Stimulated activated CD8-positive, alpha-beta memory T cell treated with anti-CD3 and anti-CD28 coated beads, Interleukin-15, amount 100 ng/mL, for 48 hours (primary cell): ENCODE measurements at regions not wholly inside any gene's neighbourhood (a gene's known extent, or its start where the extent isn't known, plus 50 kb on each side); places are given as distances from the start of the nearest gene placed in this dataset.
"Not testable (repeated sequence)": the region's sequence is repeated elsewhere in the genome, so short reads cannot be mapped to it uniquely, and the experiment has no call there.

ENCODE experiments used
- DNase-seq, 2 donors: peaks; one replicate each; pipeline ENCODE4 v3.0.0-alpha.2; 2020; ENCODE audit warnings: low read depth in 2 of 2

DNA sequence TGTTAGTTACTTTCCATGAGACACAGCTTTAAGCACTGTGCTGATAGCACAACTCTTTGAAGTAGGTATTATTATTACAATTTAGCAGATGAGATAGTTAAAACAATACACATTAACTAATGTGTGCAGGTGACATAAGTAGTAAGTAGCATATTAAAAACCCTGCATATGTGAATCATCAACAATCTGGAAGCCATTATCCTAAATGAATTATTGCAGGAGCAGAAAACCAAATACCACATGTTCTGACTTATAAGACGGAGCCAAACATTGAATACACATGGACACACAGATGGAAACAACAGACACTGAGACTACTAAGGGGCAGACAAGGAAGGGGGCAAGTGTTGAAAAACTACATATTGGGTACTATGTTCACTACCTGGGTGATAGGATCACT lies 300.3 kb upstream of the GULP1 start:
- no peak for DNase-seq

DNA sequence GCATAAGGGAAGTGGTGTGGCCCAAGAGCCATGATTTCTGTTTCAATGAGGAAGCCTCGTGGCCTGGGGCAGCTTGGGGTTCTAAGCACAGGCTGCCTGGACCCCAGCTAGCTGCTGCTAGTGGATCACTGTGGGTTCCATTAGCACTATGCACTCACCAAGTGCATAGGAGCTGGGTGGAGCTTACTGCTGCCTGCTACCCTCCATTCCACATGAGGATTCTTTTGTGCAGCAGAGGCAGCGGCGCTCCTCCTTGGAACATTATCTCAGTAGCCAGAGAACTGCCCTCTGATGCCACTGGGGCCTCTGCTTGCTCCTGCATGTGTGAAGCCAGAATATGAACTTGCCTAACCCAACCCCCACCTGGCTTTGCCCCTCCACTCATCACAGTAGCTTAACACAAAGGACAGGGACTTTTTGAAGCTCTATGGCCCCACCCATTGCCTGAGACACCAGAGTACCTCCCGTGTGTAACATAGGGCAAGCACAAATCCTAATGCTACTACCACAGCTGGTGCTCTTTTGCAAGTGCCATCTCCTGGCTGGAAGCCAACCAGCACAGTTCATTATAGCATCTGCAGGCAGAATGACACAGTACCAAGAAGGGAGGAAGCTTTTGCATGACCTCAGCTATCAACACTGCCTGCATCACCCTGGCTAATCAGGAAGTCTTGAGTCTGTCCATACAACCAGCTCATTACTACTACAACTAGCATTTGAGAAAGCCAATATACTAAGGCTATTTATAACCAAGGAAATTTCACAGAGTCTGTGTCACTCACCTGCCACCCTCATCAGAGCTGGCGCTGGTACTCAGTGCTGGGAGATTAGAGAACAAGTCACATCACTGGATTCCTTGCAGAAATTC lies 297.0 kb upstream of the GULP1 start:
- no peak for DNase-seq

DNA sequence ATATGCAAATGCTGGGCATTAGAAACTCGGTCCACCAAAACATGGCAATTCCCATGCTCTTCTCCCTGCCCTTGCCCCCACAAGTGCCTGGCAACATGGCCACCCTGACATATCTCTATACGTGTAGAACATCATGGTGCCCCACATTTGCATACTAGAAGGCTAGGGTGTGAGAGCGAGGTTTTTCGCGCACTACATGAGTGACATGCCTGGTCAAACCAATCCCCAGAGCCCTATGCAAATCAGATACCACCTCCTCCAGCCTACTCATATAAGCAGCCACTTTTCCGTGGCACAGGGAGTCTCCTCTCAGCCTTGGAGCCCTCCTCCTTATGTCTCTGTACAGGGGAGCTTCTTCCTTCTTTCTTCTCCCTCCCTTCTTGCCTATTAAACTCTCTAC lies 296.1 kb upstream of the GULP1 start:
- no peak for DNase-seq

DNA sequence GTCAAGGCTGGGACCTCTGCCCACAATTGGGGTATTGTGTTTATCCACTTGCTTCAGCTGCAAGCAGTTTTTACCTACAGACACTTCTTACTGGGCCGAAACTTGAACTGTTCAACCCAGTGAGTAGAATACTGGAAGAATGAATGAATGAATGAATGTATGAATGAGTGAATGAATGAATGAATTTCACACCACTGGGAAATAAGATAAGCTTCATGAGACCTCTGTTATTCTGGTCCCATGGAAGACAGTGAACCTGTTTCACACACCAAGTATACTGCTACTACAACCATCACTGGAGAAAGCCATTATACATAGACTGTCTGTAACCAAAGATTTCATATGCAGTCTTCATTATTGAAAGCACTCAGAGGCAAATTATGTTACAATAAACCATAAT lies 295.0 kb upstream of the GULP1 start:
- DNase-seq: no peak

DNA sequence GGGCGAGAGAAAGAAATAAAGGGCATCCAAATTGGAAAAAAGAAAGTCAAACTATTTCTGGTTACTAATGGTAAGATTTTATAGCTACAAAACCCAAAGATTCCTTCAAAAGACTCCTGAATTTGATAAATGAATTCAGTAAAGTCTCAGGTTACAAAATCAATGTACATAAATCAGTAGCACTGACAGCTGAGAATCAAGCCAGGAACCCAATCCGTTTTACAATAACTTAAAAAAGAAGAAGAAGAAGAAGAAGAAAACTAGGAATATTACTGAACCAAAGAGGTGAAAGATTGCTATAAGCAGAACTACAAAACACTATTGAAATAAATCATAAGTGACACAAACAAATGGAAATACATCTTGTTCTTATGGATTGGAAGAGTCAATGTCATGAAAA lies 291.5 kb upstream of the GULP1 start:
- no peak for DNase-seq

DNA sequence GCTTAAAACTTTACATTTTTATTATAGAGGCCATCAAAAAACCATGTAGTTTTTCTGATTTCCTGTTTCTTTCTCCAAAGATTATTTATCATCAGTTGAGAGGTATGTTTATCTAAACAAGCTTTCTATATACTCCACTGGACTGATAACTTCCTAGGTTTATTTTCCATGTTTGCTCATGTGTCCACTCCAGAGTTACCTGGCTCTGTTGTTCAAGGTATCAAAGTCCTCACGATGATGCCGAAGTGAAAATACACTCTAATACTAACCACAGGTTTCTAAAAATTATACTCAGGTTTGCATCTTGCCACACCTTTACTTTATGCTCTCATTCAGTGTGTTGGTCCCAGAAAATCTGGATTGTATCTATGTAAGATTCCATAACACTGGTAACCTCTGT lies 287.9 kb upstream of the GULP1 start:
- DNase-seq: no peak

DNA sequence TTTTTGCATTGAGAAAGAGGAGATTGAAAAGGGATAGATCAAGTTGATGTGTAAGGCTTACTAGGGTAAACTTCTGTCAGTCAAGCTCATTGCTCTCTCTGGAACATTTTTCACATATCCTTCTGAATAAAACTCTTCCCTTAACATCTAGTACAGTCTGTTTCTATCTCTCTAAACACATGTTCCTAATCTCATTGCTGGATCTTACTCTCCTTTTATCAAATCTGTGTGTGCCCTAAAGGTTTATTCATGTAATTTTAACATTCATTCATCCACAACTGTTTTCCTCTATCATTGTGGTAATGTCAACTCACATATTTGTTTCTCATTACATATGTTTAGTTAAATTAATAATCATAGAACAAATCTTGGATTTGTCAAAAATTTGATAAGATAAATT lies 277.9 kb upstream of the GULP1 start:
- no peak for DNase-seq

DNA sequence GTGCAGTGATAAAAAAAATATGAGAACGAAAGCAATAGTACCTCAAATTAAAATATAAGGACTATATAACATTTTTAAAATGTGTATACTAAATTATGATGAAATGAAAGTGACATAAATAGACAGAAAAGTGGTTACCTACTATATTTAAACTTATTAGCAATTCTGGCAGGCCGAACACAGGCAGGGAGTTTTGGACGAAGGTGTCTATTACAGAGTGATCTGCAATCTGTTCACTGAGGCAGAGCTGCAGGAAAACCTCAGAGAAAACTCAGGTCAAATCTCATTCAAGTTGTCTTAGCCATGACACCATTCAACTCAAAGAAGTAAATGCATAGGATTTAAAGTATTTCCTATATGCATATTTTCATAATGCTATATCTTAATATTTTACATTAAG lies 274.8 kb upstream of the GULP1 start:
- no peak for DNase-seq

DNA sequence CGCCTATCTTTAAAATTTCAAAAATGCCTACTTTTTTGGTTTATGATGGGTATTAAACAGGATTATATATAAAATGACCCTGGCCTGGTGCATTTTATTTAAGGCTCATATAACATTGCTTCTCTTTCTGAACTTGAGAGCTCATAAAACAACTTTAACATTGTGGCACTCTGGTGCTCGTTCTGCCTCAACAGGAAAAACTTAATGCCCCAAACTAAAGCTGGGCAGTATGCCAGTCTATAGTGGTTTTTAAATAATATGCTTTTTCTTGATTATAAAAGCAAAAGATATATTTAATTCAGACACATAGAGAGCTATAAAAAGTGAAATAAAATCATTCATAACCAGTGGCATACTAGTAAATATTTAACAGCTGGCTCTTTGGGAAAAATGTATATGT lies 269.3 kb upstream of the GULP1 start:
- DNase-seq: no peak

DNA sequence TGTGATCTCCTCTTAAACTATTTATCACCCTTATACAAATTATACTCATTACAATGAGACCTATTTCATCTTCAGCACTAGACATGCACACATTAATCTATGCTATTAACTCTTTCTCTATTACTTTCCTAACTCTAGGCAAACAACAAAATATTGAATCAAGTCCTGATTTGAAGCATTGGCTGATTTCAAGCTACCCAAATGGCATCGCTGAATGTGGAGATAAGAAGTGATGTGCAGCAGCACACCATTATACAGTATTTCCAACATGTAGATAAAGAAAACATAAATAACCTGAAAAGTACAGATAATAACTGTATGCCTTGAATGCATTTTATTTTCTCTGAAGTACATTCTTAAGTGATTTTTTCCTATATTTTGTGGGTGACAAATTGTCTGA lies 268.6 kb upstream of the GULP1 start:
- no peak for DNase-seq

DNA sequence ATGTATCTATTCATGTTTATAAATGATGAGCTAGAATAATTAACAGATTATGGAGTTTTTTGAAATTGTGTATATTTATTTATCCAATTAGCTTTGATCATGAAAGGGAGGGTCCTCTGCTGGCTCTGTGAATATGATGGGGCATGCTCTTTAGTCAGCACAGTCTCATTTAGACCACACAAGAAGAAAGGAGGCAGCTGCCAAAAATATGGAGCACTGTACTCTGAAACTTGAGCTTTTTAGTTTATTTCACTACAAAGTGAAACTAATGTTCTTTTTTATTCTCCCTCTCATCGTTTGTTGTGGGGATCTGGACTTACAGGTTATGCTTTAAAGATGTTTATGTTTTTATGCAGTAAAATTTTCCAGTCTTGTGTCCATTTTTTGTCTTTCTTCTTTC lies 266.9 kb upstream of the GULP1 start:
- DNase-seq: no peak

DNA sequence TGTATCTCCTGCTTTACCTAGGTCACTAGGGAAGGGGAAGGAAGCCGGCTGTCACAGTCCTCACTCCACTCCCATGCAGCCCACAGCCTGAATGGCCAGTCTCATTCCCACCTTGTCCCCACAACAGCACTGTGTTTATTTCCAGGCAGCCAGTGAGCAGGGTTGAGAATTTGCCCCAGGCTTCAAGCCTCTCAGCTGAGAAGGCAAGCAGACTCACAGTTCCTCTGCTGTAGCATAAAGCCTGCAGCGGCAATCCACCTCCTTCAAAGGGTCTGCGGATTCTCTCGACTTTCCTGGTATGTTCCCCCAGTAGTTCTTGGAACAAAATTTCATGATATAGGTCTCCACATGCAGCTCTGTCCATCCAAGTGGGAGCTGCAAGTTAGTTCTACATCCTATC lies 262.9 kb upstream of the GULP1 start:
- no peak for DNase-seq

DNA sequence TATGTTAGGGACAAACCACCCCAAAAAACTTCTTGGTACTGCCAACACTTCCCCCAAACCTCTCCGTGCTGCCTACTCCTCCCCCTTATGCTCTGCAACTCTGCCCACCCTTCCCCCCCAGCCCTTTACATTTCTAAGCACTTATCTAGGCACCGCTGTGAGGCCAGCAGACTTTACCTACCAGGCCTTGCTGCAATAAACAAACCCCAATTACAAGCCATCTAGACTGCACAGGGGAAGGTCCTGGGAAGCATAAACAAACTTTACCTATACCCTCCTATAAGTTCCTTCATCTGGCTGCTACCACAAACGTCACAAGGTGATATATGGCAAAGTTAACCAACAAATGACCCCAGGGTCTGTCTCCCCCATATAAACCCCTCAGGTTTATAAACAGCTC lies 259.4 kb upstream of the GULP1 start:
- DNase-seq: no peak

DNA sequence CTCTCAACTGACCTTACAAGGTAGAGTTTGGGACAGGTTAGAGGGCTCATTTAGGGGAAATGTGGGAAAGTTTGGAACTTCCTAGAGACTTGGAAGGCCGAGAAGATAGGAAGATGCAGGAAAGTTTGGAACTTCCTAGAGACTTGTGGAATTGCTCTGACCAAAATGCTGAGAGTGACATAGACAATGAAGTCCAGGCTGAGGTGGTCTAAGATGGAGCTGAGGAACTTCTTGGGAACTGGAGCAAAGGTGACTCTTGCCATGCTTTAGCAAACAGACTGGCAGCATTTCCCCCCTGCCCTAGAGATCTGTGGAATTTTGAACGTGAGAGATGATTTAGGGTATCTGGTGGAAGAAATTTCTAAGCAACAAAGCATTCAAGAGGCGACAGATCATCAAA lies 258.9 kb upstream of the GULP1 start:
- DNase-seq: no peak

DNA sequence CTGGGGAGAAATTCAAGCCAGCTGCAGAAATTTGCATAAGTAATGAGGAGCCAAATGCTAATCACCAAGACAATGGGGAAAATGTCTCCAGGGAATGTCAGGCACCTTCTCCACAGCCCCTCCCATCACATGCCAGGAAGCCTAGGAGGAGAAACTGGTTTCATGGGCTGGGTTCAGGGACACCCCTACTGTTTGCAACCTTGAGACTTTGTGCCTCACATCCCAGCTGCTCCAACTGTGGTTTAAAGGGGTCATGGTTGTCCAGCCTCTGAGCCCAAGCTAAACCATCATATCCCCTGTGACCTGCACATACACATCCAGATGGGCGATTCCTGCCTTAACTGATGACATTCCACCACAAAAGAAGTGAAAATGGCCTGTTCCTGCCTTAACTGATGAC lies 258.4 kb upstream of the GULP1 start:
- not testable (repeated sequence) for DNase-seq

DNA sequence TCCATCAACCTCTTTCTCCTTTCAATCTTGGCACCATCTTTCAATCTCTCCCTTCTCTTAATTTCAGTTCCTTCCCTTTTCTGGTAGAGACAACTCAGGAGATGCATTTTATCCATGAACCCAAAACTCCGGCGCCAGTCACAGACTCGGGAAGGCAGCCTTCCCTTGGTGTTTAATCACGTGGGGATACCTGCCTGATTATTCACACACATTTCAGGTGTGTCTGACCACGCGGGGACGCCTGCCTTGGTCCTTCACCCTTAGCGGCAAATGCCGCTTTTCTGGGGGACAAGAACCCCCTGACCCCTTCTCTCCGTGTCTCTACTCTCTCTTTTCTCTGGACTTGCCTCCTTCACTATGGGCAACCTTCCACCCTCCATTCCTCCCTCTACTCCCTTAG lies 257.6 kb upstream of the GULP1 start:
- not testable (repeated sequence) for DNase-seq

DNA sequence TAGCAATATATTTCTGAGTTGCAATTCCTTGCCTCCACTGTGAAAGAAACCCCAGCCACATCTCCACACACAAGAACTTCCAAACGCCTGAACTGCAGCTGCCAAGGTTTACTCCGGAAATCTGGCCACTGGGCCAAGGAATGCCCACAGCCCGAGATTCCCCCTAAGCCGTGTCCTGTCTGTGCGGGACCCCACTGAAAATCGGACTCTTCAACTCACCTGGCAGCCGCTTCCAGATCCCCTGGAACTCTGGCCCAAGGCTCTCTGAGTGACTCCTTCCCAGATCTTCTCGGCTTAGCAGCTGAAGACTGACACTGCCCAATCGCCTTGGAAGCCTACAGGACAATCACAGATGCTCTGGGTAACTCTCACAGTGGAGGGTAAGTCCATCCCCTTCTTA lies 256.3 kb upstream of the GULP1 start:
- DNase-seq: not testable (repeated sequence)

DNA sequence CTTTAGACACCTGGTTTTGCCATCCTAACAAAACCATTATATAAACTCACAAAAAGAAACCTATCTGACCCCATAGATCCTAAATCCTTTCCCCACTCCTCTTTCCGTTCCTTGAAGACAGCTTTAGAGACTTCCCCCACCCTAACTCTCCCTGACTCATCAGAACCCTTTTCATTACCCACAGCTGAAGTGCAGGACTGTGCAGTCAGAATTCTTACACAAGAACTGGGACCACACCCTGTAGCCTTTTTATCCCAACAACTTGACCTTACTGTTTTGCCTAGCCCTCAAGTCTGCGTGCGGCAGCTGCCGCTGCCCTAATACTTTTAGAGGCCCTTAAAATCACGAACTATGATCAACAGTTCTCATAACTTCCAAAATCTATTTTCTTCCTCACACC lies 254.9 kb upstream of the GULP1 start:
- not testable (repeated sequence) for DNase-seq

DNA sequence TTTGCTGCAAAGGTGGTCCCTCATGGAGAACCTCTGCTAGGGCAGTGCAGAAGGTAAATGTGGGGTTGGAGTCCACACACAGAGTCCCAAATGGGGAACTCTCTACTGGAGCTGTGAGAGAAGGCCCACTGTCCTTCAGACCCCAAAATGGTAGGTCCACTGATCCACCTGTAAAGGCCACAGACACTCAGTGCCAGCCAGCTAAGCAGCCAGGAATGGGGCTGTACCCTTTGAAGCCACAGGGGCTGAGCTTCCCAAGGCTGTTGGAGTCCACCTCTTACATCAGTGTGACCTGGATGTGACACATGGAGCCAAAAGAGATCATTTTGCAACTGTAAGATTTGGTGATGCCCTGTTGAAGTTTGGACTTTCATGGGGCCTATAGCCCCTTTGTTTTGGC lies 252.4 kb upstream of the GULP1 start:
- DNase-seq: no peak

DNA sequence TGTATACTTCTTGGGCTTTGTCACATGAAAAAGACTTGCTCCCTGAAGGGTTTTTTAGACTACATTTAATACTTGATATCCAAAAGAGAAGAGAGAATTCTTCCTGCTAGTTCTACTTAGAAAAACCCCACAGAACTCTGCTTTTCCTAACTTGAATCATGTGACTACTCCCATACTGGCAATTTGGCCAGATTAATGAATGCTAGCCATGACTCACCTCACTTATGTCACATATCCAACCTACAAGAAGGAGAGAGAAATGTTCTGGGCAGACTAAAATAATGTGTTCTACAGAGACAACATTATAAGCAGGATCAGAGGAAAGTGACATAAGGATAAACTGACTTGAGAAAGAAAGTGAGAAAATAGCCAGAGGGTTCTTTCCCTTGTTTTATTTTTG lies 249.3 kb upstream of the GULP1 start:
- DNase-seq: no peak

DNA sequence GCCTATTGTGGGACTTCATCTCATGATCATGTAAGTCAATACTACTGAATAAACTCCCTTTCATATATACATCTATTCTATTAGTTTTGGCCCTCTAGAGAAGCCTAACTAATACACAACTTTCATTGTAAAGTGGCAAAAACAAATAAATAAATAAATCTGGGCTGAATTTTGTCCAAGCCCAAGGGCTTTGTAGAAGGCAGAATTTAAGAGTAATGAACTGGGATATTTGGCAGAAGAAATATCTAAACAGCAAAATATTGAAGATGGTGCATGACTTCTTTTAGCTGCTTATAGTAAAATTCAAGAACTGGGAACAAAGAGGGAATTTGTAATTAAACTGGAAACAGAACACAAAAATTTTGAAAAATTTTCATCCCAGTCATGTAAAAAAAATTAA lies 246.7 kb upstream of the GULP1 start:
- DNase-seq: no peak

DNA sequence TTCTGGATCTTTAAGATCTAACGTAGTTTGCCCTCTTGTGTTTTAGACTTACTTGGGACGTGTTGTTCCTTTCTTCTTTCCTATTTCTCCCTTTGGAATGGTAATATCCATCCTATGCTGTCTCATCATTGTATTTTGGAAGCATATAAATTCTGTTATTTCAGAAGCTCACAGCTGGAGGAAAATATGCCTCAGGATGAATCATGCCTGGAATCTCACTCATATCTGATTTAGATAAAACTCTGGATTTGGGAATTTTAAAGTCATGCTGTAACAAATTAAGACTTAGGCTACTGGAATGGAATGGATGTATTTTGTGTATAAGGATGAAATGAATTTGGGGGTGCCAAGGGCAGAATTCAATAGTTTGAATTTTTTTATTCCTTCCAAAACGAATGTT lies 245.2 kb upstream of the GULP1 start:
- DNase-seq: no peak

DNA sequence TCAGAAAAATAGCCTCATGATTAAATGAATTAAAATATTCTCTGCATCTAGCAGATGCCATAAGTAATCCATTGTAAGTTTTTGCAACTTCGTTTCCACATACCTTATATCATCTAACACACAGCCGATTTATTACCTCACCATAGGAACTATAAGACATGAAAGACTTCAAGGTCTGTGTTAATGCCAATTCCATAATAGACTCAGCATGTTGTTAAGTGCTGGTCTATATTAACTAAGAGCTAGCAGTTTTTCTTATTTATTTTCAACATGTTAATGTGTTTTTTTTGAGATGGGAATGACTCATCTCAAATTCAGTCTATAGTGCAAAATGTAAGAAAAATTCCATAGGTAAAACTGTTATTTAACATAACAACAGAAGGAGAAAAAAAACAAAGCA lies 243.9 kb upstream of the GULP1 start:
- no peak for DNase-seq

DNA sequence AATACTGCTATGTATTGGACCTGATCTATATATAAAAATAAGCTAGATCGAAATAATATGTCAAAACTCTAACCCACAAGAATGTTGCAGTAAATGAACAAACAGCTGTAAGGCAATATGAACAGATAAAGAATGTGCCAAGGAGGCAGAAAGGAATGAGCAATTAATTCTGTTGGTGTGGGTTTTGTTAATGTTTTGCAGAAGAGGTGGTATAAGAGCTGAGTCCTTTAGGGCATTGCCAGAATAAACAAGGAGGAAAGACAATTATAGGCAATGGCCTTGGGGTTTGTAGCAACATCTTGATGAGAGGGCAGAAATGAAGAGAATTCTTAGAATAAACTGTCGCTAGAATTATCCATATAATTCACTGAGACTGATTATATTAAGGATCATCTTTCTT lies 240.9 kb upstream of the GULP1 start:
- no peak for DNase-seq
